ENCODE measurements at regions not wholly inside any gene's neighbourhood (a gene's known extent, or its start where the extent isn't known, plus 50 kb on each side); places are given as distances from the start of the nearest gene placed in this dataset.

- TF ChIP-seq CTCF (IDR thresholded peaks at IDR 0.05; ENCODE audit: control extremely low read depth in 1 of 3, insufficient read depth in 1 of 3, low read depth in 1 of 3, low read length in 3 of 3) = no peak
- TF ChIP-seq SIX5 (IDR thresholded peaks at IDR 0.05; ENCODE audit: low read depth, low read length) = no peak
- no peak for TF ChIP-seq RAD21 (IDR thresholded peaks at IDR 0.05 in 1 of 2, conservative IDR thresholded peaks at IDR 0.05 in 1 of 2; ENCODE audit: low read depth in 2 of 2, low read length in 2 of 2)
- no peak for TF ChIP-seq RXRA (IDR thresholded peaks at IDR 0.05; ENCODE audit: insufficient read depth, low read depth, low read length)
- no peak for TF ChIP-seq CBX5 (IDR thresholded peaks at IDR 0.05; ENCODE audit: low read depth, low read length)
- no peak for TF ChIP-seq BRCA1 (IDR thresholded peaks at IDR 0.05; ENCODE audit: low read depth, low read length)
- TF ChIP-seq TEAD4 (IDR thresholded peaks at IDR 0.05; ENCODE audit: low read depth, low read length) = no peak
- TF ChIP-seq POLR2A (IDR thresholded peaks at IDR 0.05; ENCODE audit: control extremely low read depth in 1 of 2, low read depth in 2 of 2, low read length in 2 of 2) = no peak
- no peak for TF ChIP-seq TAF1 (IDR thresholded peaks at IDR 0.05; ENCODE audit: low read depth, low read length)
- no peak for TF ChIP-seq POLR2AphosphoS5 (IDR thresholded peaks at IDR 0.05; ENCODE audit: low read depth, low read length)
- TF ChIP-seq EP300 (IDR thresholded peaks at IDR 0.05; ENCODE audit: borderline replicate concordance in 1 of 2, low read depth in 2 of 2, low read length in 2 of 2) = no peak
These were observed 332.2 kb upstream of the CXorf51B start for GRCh38 chrX:146477341-146477740.

Data from H1 (cell line).